GM12874 (cell line): ENCODE measurements at regions not wholly inside any gene's neighbourhood (a gene's known extent, or its start where the extent isn't known, plus 50 kb on each side); places are given as distances from the start of the nearest gene placed in this dataset.

ENCODE experiments used
- TF ChIP-seq, protein P1 (sequence below): IDR thresholded peaks from 2 replicates; pipeline ENCODE4 v1.5.1; 2011; ENCODE audit warnings: low read depth, mild to moderate bottlenecking, control low read depth, low read length, moderate library complexity; ENCODE audit not compliant: insufficient read depth

DNA sequence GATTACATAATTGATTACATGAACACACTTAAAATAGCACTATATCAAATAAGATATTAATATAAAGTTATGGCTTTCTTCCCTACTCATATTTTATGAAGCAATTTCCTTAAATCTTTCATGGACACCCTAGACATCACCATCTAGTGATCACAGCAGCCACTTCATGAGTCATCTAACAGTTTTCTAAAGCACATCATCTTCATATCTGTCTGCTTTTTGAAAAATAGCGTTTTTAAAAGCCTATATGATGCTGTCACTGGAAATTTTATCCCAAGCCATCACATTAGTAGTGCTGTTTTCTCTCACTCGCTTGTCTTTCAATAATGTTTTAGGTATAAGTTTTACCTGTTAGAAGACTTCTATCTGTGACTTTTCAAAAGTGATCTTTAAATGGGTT, 326.1 kb downstream of the SLITRK6 start:
- TF ChIP-seq, protein P1, sequence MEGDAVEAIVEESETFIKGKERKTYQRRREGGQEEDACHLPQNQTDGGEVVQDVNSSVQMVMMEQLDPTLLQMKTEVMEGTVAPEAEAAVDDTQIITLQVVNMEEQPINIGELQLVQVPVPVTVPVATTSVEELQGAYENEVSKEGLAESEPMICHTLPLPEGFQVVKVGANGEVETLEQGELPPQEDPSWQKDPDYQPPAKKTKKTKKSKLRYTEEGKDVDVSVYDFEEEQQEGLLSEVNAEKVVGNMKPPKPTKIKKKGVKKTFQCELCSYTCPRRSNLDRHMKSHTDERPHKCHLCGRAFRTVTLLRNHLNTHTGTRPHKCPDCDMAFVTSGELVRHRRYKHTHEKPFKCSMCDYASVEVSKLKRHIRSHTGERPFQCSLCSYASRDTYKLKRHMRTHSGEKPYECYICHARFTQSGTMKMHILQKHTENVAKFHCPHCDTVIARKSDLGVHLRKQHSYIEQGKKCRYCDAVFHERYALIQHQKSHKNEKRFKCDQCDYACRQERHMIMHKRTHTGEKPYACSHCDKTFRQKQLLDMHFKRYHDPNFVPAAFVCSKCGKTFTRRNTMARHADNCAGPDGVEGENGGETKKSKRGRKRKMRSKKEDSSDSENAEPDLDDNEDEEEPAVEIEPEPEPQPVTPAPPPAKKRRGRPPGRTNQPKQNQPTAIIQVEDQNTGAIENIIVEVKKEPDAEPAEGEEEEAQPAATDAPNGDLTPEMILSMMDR = no peak

DNA sequence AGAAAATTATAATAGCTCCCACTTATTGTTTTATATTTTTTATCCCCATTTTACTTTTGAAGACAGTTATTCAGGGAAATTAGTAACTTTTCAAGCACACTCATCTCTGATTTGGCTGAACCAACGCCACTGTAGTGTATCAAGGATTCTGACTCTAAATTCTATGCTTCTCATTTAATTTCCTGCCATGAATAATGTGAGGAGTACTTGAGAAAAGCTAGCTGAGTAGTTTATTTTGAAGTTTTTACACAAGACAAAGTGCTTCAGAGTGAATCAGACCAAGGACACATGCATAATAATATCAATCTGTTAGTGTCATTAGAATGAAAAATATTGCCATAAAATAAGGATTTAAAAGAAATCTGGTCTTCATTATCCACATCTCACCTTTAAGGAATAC, 329.9 kb downstream of the SLITRK6 start:
- TF ChIP-seq, protein P1 = no peak

DNA sequence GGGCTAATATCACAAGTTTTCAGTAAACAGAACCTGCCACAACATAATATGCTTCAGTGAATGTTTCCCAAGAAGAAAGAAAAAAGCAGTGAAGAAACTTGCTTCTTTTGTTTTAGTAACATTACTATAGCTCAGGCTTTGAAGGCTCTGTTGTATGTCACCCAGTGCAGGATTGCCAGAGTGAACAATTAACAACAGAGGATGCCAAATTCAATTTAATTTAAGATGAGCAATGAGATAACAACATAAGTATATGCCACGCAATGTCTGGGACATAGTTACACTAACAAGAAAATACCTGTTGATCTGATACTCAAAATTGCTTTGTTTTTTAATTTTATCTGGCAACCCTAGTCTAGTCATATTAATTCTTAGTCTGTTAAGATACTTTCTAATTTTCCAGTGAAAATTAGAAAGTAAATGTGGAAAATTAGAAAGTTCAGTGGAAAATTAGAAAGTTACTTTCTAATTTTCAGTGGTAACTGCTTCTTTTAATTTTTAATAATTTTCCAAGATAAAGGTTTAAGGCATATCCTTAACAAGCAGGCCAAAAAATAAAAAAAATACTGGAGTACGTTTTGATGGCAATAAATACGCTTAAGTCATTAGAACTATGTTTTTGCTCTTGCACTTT, 336.3 kb downstream of the SLITRK6 start:
- TF ChIP-seq, protein P1 = no peak

DNA sequence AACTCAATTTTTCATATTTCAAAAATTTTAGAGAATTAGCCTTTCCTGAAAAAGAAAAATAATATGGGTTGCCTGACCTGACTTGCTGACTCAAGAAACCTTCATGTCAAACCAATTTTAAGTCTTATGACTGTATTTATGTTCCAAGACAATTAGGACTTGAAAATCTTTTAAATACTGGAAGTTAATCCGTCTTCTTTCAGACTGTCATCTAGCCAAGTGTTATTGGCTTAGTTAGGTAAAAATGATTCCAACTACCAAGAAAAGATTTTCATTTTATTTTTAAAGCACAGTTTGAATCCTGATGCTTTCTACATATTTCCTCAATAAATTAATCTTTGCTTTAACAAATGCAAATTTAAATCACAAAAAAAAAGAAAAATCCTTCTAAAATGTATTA, 337.6 kb downstream of the SLITRK6 start:
- TF ChIP-seq, protein P1 = no peak

DNA sequence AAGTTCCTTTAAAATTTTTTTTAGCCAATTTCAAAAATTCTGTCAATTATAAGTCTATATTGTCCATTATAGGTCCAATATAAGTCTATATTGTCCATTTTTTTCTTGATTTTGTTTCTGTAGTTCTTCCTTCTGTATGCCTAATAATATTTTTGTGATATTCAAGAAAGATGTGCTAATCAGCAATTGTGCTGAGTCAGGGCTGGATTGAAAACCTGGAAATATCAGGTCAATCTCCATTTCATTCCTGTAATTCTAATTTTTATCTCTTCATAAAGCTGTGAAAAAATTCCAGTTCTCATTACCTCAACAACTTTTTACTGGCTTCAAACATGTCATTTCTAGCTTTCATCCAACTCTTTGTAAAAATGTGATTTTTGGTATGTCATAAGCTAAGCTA, 353.7 kb downstream of the SLITRK6 start:
- TF ChIP-seq, protein P1 = no peak

DNA sequence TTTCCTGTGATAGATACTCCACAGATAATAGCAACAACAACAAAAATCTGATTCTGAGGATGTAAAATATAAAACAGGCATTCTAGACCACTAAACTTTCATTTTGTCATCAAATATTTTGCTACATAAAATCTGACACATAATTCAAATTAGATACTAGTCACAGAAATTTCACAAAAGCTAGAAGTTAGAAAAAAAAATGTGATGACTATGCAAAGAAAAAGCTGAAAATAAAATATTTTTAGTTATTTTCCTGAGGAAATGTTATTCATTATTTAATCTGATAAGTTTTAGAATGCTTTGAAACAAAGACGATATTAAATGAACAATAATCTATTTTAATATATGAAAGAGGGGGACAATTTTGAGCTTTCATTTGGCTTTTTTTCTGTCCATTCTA, 357.2 kb downstream of the SLITRK6 start:
- TF ChIP-seq, protein P1 = no peak

DNA sequence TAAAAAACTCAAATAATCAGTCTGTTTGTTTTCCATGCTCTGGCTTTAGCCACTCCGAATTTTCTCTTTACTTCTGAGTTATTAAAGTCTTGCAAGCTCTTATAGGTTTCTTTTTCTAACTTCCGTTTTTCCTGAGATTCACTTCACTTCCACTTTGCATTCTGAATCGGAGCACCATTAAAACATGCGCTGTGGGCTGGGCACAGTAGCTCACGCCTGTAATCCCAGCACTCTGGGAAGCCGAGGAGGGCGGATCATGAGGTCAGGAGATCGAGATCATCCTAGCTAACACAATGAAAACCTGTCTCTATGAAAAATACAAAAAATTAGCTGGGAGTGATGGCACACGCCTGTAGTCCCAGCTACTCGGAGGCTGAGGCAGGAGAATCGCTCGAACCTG, 357.9 kb downstream of the SLITRK6 start:
- TF ChIP-seq, protein P1 = no peak
